GM23338 (cell line): ENCODE measurements at regions not wholly inside any gene's neighbourhood (a gene's known extent, or its start where the extent isn't known, plus 50 kb on each side); places are given as distances from the start of the nearest gene placed in this dataset.

Experiments used
- CTCF ChIP-seq, 2 experiments: fragments of 200-600 bp in 1 of 2; sonication (generic) in 1 of 2; conservative IDR thresholded peaks; 2 replicates each; pipeline versions ENCODE4 v1.5.1 to v1.6.1; 2016 to 2017; ENCODE audit warnings: antibody characterized with exemption in 2 of 2, low read depth in 2 of 2, mild to moderate bottlenecking in 2 of 2, moderate library complexity in 1 of 2
- POLR2AphosphoS5 ChIP-seq: IDR thresholded peaks from 2 replicates; pipeline ENCODE4 v1.6.1; 2016; ENCODE audit warnings: antibody characterized with exemption, low read depth

GRCh38 chr6:163925839-163926238, 511.3 kb downstream of the QKI start:
- TF ChIP-seq CTCF (conservative IDR thresholded peaks at IDR 0.05; ENCODE audit: low read depth in 2 of 2) = no peak
- no peak for TF ChIP-seq POLR2AphosphoS5
